DOHH2 (cell line): ENCODE measurements at regions not wholly inside any gene's neighbourhood (a gene's known extent, or its start where the extent isn't known, plus 50 kb on each side); places are given as distances from the start of the nearest gene placed in this dataset.

Experiments
- H3F3A ChIP-seq: fragments of 200-600 bp; sonication (generic), shearing (Covaris generic); 2 replicates; pipeline ENCODE4 v1.6.0; 2016; ENCODE audit warnings: antibody characterized with exemption, mild to moderate bottlenecking; ENCODE audit not compliant: control insufficient read depth, insufficient read depth
- H3K27ac ChIP-seq: fragments of 200-600 bp; sonication (generic); 2 replicates; pipeline ENCODE4 v1.5.1; 2014; ENCODE audit warnings: low read depth, mild to moderate bottlenecking, low read length, moderate library complexity
- H3K27me3 ChIP-seq: fragments of 200-600 bp; sonication (generic); 2 replicates; pipeline ENCODE4 v1.6.1; 2014; ENCODE audit warnings: mild to moderate bottlenecking, low read length, mixed read lengths; ENCODE audit not compliant: control insufficient read depth
- H3K36me3 ChIP-seq: fragments of 200-600 bp; sonication (generic); 2 replicates; pipeline ENCODE4 v1.6.1; 2014; ENCODE audit warnings: mild to moderate bottlenecking, low read length, moderate library complexity, mixed read lengths; ENCODE audit not compliant: control insufficient read depth
- H3K4me1 ChIP-seq: fragments of 200-600 bp; sonication (generic); 2 replicates; pipeline ENCODE4 v1.6.1; 2014; ENCODE audit warnings: mild to moderate bottlenecking, low read length, mixed read lengths; ENCODE audit not compliant: control insufficient read depth
- H3K4me2 ChIP-seq: fragments of 200-600 bp; sonication (generic); 2 replicates; pipeline ENCODE4 v1.6.0; 2014; ENCODE audit warnings: mild to moderate bottlenecking, low read length, moderate library complexity
- H3K4me3 ChIP-seq: fragments of 200-600 bp; sonication (generic); 2 replicates; pipeline ENCODE4 v1.5.1; 2014; ENCODE audit warnings: mild to moderate bottlenecking, low read length, mixed read lengths
- H3K79me2 ChIP-seq: fragments of 200-600 bp; sonication (generic); 2 replicates; pipeline ENCODE4 v1.6.1; 2014; ENCODE audit warnings: mild to moderate bottlenecking, low read length, mixed read lengths; ENCODE audit not compliant: control insufficient read depth
- H3K9me2 ChIP-seq: fragments of 200-600 bp; sonication (generic); replicated peaks from 2 replicates; pipeline ENCODE4 v1.6.1; 2014; ENCODE audit warnings: mild to moderate bottlenecking, low read length, mixed read lengths; ENCODE audit not compliant: control insufficient read depth
- H3K9me3 ChIP-seq: fragments of 200-600 bp; sonication (generic); 2 replicates; pipeline ENCODE4 v1.6.1; 2014; ENCODE audit warnings: antibody characterized with exemption, low read length, mixed read lengths; ENCODE audit not compliant: control insufficient read depth, insufficient read depth
- H4K20me1 ChIP-seq: fragments of 200-600 bp; sonication (generic); 2 replicates; pipeline ENCODE4 v1.6.0; 2014; ENCODE audit warnings: low read depth, mild to moderate bottlenecking, antibody characterized with exemption, low read length, moderate library complexity; ENCODE audit not compliant: control insufficient read depth, insufficient read depth
- CTCF ChIP-seq: fragments of 200-600 bp; sonication (generic); IDR thresholded peaks from one replicate; pipeline ENCODE4 v1.5.1; 2014; ENCODE audit warnings: antibody characterized with exemption, mild to moderate bottlenecking, low read depth, low read length; ENCODE audit not compliant: poor library complexity, severe bottlenecking
- EZH2phosphoT487 ChIP-seq: fragments of 200-600 bp; sonication (generic); IDR thresholded peaks from 2 replicates; pipeline ENCODE4 v1.6.1; 2017; ENCODE audit warnings: borderline replicate concordance, mild to moderate bottlenecking, antibody characterized with exemption, low read length, moderate library complexity, mixed read lengths

GRCh38 chr3:72261566-72262564, 476.9 kb upstream of the PROK2 start:
- TF ChIP-seq CTCF = no peak
- TF ChIP-seq EZH2phosphoT487 = no peak
- H3K9me2 ChIP-seq = no peaks in the 10 kb centered on the region
- no peaks in the 10 kb centered on the region for H3K36me3 ChIP-seq
- H3K4me3 ChIP-seq = no peak overlapping the region
- no peaks in the 10 kb centered on the region for H3K9me3 ChIP-seq
- H3K4me1 ChIP-seq = peaks cover 26% of the 10 kb centered on the region
- H3K4me2 ChIP-seq = no peak overlapping the region
- H3K27ac ChIP-seq = no peak overlapping the region
- no peaks in the 10 kb centered on the region for H4K20me1 ChIP-seq
- H3K79me2 ChIP-seq = no peaks in the 10 kb centered on the region
- no peaks in the 10 kb centered on the region for H3F3A ChIP-seq
- H3K27me3 ChIP-seq = no peaks in the 10 kb centered on the region

DNA sequence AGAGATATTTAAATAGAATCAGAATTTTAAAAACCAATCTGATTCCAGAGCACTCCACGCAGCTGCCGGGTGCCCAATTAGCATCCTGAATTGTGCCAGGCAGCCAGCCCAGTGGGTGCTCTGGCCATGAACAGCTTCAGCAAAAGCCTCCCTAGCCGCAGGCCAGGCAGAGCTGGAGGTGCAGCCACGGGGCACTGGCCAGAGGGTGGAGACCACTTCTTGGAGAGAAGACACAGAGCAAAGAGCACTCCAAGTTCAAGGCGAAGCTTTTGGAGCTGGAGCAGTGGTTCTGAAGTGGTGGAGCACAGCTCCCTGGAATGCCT, 475.6 kb upstream of the PROK2 start:
- TF ChIP-seq CTCF (no peak), EZH2phosphoT487 (no peak)
- no peak overlapping the region for H3K27ac ChIP-seq
- no peaks in the 10 kb centered on the region for H3K79me2 ChIP-seq
- H3K4me3 ChIP-seq = no peak overlapping the region
- H3K9me3 ChIP-seq = no peaks in the 10 kb centered on the region
- no peak overlapping the region for H3K4me2 ChIP-seq
- no peaks in the 10 kb centered on the region for H3K9me2 ChIP-seq
- no peaks in the 10 kb centered on the region for H3F3A ChIP-seq
- peaks cover 35% of the 10 kb centered on the region for H3K4me1 ChIP-seq
- no peaks in the 10 kb centered on the region for H3K27me3 ChIP-seq
- no peaks in the 10 kb centered on the region for H3K36me3 ChIP-seq
- no peaks in the 10 kb centered on the region for H4K20me1 ChIP-seq

- peaks cover 34% of the 10 kb centered on the region for H3K4me1 ChIP-seq
- no peaks in the 10 kb centered on the region for H3K36me3 ChIP-seq
- no peaks in the 10 kb centered on the region for H3F3A ChIP-seq
- no peaks in the 10 kb centered on the region for H3K9me3 ChIP-seq
- no peaks in the 10 kb centered on the region for H3K79me2 ChIP-seq
- no peak overlapping the region for H3K4me2 ChIP-seq
- no peak overlapping the region for H3K27ac ChIP-seq
- TF ChIP-seq CTCF = no peak
- TF ChIP-seq EZH2phosphoT487 = no peak
- no peaks in the 10 kb centered on the region for H3K27me3 ChIP-seq
- no peak overlapping the region for H3K4me3 ChIP-seq
- H3K9me2 ChIP-seq = no peaks in the 10 kb centered on the region
- no peaks in the 10 kb centered on the region for H4K20me1 ChIP-seq
Observed at GRCh38 chr3:72259755-72260587, 475.0 kb upstream of the PROK2 start.
